H1 (cell line): ENCODE measurements at regions not wholly inside any gene's neighbourhood (a gene's known extent, or its start where the extent isn't known, plus 50 kb on each side); places are given as distances from the start of the nearest gene placed in this dataset.

Experiments used
- ASH2L ChIP-seq: fragments of 200-600, 300-600 bp; sonication (generic); IDR thresholded peaks from one replicate; pipeline ENCODE4 v1.7.1; 2017; ENCODE audit warnings: low read length
- CHD7 ChIP-seq: fragments of 300-600 bp; sonication (generic); IDR thresholded peaks from 2 replicates; pipeline ENCODE4 v1.7.1; 2012; ENCODE audit warnings: low read length, moderate library complexity, mild to moderate bottlenecking, inconsistent platforms; ENCODE audit not compliant: insufficient replicate concordance
- KDM5A ChIP-seq: fragments of 200-600 bp; IDR thresholded peaks from 2 replicates; pipeline ENCODE4 v1.7.1; 2012; ENCODE audit warnings: mild to moderate bottlenecking, low read length, inconsistent platforms, mixed read lengths
- NANOG ChIP-seq: IDR thresholded peaks from 2 replicates; pipeline ENCODE4 v1.6.1; 2011; ENCODE audit warnings: low read length, low read depth, mild to moderate bottlenecking, inconsistent platforms; ENCODE audit not compliant: insufficient read depth, poor library complexity, severe bottlenecking
- SIRT6 ChIP-seq: IDR thresholded peaks from one replicate; pipeline ENCODE4 v1.7.1; 2012; ENCODE audit warnings: low read length, inconsistent platforms
- SUZ12 ChIP-seq: fragments of 200-600 bp; sonication (generic); IDR thresholded peaks from 2 replicates; pipeline ENCODE4 v1.6.1; 2012; ENCODE audit warnings: mild to moderate bottlenecking, inconsistent platforms, low read length, moderate library complexity, mixed read lengths

DNA sequence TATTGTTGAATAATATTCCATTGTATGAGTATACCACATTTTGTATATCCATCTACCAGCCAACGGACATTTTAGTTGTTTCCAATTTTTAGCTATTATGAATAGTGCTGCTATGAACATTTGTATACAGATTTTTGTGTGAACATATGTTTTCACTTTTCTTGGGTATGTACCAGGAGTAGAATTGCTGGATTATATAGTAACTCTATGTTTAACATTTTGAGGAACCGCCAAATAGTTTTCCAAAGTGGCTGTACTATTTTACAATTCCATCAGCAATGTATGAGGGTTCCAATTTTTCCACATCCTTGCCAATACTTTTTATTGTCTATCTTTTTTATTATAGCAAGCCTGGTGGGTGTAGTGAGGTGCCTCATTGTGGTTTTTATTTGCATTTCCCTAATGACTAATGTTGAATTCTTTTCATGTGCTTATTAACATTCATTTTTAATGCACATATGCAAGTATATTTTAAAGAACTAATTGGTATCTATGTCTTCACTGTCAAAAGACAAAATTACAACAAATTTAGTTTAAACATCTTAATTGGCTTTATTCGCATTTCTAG lies 77.5 kb upstream of the PIAS1 start (continued):
- no peak for TF ChIP-seq CHD7
- no peak for TF ChIP-seq SUZ12
- TF ChIP-seq KDM5A: no peak
- TF ChIP-seq ASH2L: no peak
- TF ChIP-seq SIRT6: no peak
- TF ChIP-seq NANOG: no peak
